GM23338 (cell line): ENCODE measurements at regions not wholly inside any gene's neighbourhood (a gene's known extent, or its start where the extent isn't known, plus 50 kb on each side); places are given as distances from the start of the nearest gene placed in this dataset.

Experiments
- ATAC-seq: fragments of 200-7000 bp; cut with Tn5 transposase; 3 replicates; pipeline ENCODE4 v1.9.1; 2020
- DNase-seq: peaks from one replicate; pipeline ENCODE4 v3.0.0-alpha.2; 2015; ENCODE audit warnings: low spot score
- H2AFZ ChIP-seq: fragments of 200-600 bp; sonication (generic); 2 replicates; pipeline ENCODE4 v1.8.0; 2016; ENCODE audit warnings: antibody characterized with exemption, mild to moderate bottlenecking, moderate library complexity
- H3F3A ChIP-seq: fragments of 200-600 bp; sonication (generic); replicated peaks from 2 replicates; pipeline ENCODE4 v1.8.0; 2017; ENCODE audit warnings: antibody characterized with exemption, mixed run types, low read depth
- H3K27ac ChIP-seq: fragments of 200-600 bp; sonication (generic); 2 replicates; pipeline ENCODE4 v1.6.1; 2016; ENCODE audit warnings: low read depth
- H3K27me3 ChIP-seq: fragments of 200-600 bp; sonication (generic); 2 replicates; pipeline ENCODE4 v1.8.0; 2016; ENCODE audit warnings: mild to moderate bottlenecking, mixed run types, moderate library complexity; ENCODE audit not compliant: insufficient read depth
- H3K36me3 ChIP-seq: fragments of 200-600 bp; sonication (generic); 2 replicates; pipeline ENCODE4 v1.8.0; 2016; ENCODE audit warnings: mild to moderate bottlenecking; ENCODE audit not compliant: insufficient read depth
- H3K4me1 ChIP-seq: fragments of 200-600 bp; sonication (generic); 2 replicates; pipeline ENCODE4 v1.8.0; 2016; ENCODE audit warnings: mild to moderate bottlenecking, moderate library complexity; ENCODE audit not compliant: insufficient read depth
- H3K4me2 ChIP-seq: fragments of 200-600 bp; sonication (generic); 2 replicates; pipeline ENCODE4 v1.7.1; 2017; ENCODE audit warnings: mixed run types
- H3K4me3 ChIP-seq: fragments of 200-600 bp; sonication (generic); 2 replicates; pipeline ENCODE4 v1.6.1; 2016; ENCODE audit warnings: mixed run types
- H3K79me2 ChIP-seq: fragments of 200-600 bp; sonication (generic); replicated peaks from 2 replicates; pipeline ENCODE4 v1.8.0; 2017; ENCODE audit warnings: mild to moderate bottlenecking; ENCODE audit not compliant: insufficient read depth
- H3K9me2 ChIP-seq: fragments of 200-600 bp; sonication (generic); 2 replicates; pipeline ENCODE4 v1.8.0; 2017; ENCODE audit not compliant: insufficient read depth
- H4K20me1 ChIP-seq: fragments of 200-600 bp; sonication (generic); replicated peaks from 2 replicates; pipeline ENCODE4 v1.8.0; 2017; ENCODE audit warnings: mild to moderate bottlenecking; ENCODE audit not compliant: insufficient read depth
- H3K27ac Mint-ChIP-seq: 2 replicates; pipeline ENCODE4 v1.8.0; 2020; ENCODE audit warnings: inconsistent platforms, mild to moderate bottlenecking, moderate library complexity, mixed read lengths
- H3K27me3 Mint-ChIP-seq: 3 replicates; pipeline ENCODE4 v1.8.0; 2022; ENCODE audit warnings: low read depth, mild to moderate bottlenecking, moderate library complexity, mixed read lengths, inconsistent platforms; ENCODE audit not compliant: insufficient read depth, poor library complexity
- H3K36me3 Mint-ChIP-seq: 3 replicates; pipeline ENCODE4 v1.8.0; 2021; ENCODE audit warnings: low read depth, mild to moderate bottlenecking, inconsistent platforms, moderate library complexity, mixed read lengths
- H3K4me1 Mint-ChIP-seq: 3 replicates; pipeline ENCODE4 v1.8.0; 2020; ENCODE audit warnings: mild to moderate bottlenecking, inconsistent platforms, mixed read lengths
- H3K4me3 Mint-ChIP-seq: 3 replicates; pipeline ENCODE4 v1.8.0; 2021; ENCODE audit warnings: moderate library complexity, mild to moderate bottlenecking, inconsistent platforms, mixed read lengths
- H3K9me3 Mint-ChIP-seq: 3 replicates; pipeline ENCODE4 v1.8.0; 2020; ENCODE audit warnings: moderate library complexity, mild to moderate bottlenecking, inconsistent platforms, mixed read lengths
- CREB1 ChIP-seq: fragments of 250-450 bp; sonication (Bioruptor Pico); IDR thresholded peaks from 2 replicates; pipeline ENCODE4 v1.5.0; 2020; ENCODE audit warnings: low read depth, mild to moderate bottlenecking, moderate library complexity
- CTCF ChIP-seq, 2 experiments: fragments of 200-600 bp in 1 of 2; sonication (generic) in 1 of 2; conservative IDR thresholded peaks; 2 replicates each; pipeline versions ENCODE4 v1.5.1 to v1.6.1; 2016 to 2017; ENCODE audit warnings: antibody characterized with exemption in 2 of 2, low read depth in 2 of 2, mild to moderate bottlenecking in 2 of 2, moderate library complexity in 1 of 2
- EZH2 ChIP-seq: fragments of 200-600 bp; sonication (generic); IDR thresholded peaks from one replicate; pipeline ENCODE4 v1.8.0; 2017; ENCODE audit warnings: antibody characterized with exemption, mild to moderate bottlenecking, low read depth; ENCODE audit not compliant: unreplicated experiment
- EZH2phosphoT487 ChIP-seq: fragments of 200-600 bp; sonication (generic); IDR thresholded peaks from one replicate; pipeline ENCODE4 v1.8.1; 2018; ENCODE audit warnings: antibody characterized with exemption; ENCODE audit not compliant: unreplicated experiment
- JUNB ChIP-seq: IDR thresholded peaks from one replicate; pipeline ENCODE4 v1.6.1; 2016; ENCODE audit warnings: antibody characterized with exemption; ENCODE audit not compliant: unreplicated experiment
- POLR2AphosphoS5 ChIP-seq: IDR thresholded peaks from 2 replicates; pipeline ENCODE4 v1.6.1; 2016; ENCODE audit warnings: antibody characterized with exemption, low read depth
- STAT1 ChIP-seq: IDR thresholded peaks from one replicate; pipeline ENCODE4 v1.6.1; 2016; ENCODE audit warnings: antibody characterized with exemption; ENCODE audit not compliant: unreplicated experiment
- TF ChIP-seq, protein P1 (sequence below): fragments of 250-450 bp; sonication (Bioruptor Pico); IDR thresholded peaks from 2 replicates; pipeline ENCODE4 v1.5.0; 2020; ENCODE audit warnings: mild to moderate bottlenecking, moderate library complexity

DNA sequence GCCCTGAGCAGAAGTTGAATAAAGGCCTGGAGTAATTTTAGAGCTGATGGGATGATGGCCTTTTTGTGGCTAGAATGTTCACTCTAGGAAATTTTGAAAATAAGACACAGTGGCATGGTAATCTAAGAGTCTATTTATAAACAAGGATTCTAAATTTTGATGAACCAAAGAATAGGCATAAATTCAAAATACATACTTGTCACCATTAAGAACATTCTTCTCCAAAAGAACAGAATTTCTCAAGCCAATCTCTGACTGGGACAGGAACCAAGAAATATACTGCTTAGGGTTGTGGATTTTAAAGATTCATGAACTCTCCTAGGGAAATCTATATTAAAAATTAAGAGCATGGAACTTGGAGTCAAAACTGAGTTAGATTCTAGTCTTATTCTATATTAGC is 98.2 kb upstream of the SETBP1 start (continued):
- no peak for TF ChIP-seq CTCF (conservative IDR thresholded peaks at IDR 0.05; ENCODE audit: low read depth in 2 of 2)

DNA sequence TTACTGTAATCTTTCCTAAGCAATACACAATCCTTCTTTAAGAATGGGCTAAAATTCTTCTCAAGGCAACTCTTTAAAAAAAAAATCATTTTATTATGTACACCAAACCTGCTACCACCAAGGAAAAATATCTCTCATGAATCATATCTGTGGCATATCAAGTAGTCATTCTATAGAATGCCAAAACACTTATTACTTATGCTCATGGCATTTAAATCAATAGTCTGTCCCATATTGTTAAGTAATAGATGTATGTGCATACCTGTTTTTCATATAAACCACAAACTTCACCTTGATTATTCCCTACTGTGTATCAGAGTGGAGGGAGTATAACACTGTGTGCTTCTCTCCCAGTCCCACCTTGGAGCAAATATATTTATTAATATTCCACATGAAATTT is 95.8 kb upstream of the SETBP1 start:
- Histone ChIP-seq H3K79me2 (no peaks in the 10 kb centered on the region), H3K27ac (no peak overlapping the region), H4K20me1 (no peaks in the 10 kb centered on the region), H3F3A (no peaks in the 10 kb centered on the region), H3K9me2 (no peaks in the 10 kb centered on the region), H3K4me1 (no peaks in the 10 kb centered on the region), H3K4me3 (no peak overlapping the region), H3K4me2 (no peak overlapping the region), H3K27me3 (no peaks in the 10 kb centered on the region), H2AFZ (no peak overlapping the region), H3K36me3 (no peaks in the 10 kb centered on the region)
- Mint-ChIP-seq H3K4me1 (no peaks in the 10 kb centered on the region), H3K27me3 (no peaks in the 10 kb centered on the region), H3K27ac (no peak overlapping the region), H3K36me3 (no peaks in the 10 kb centered on the region), H3K4me3 (no peak overlapping the region), H3K9me3 (no peaks in the 10 kb centered on the region)
- TF ChIP-seq CREB1 (CRISPR knock-in tag): no peak
- TF ChIP-seq STAT1: no peak
- no peak for TF ChIP-seq EZH2
- TF ChIP-seq, protein P1, sequence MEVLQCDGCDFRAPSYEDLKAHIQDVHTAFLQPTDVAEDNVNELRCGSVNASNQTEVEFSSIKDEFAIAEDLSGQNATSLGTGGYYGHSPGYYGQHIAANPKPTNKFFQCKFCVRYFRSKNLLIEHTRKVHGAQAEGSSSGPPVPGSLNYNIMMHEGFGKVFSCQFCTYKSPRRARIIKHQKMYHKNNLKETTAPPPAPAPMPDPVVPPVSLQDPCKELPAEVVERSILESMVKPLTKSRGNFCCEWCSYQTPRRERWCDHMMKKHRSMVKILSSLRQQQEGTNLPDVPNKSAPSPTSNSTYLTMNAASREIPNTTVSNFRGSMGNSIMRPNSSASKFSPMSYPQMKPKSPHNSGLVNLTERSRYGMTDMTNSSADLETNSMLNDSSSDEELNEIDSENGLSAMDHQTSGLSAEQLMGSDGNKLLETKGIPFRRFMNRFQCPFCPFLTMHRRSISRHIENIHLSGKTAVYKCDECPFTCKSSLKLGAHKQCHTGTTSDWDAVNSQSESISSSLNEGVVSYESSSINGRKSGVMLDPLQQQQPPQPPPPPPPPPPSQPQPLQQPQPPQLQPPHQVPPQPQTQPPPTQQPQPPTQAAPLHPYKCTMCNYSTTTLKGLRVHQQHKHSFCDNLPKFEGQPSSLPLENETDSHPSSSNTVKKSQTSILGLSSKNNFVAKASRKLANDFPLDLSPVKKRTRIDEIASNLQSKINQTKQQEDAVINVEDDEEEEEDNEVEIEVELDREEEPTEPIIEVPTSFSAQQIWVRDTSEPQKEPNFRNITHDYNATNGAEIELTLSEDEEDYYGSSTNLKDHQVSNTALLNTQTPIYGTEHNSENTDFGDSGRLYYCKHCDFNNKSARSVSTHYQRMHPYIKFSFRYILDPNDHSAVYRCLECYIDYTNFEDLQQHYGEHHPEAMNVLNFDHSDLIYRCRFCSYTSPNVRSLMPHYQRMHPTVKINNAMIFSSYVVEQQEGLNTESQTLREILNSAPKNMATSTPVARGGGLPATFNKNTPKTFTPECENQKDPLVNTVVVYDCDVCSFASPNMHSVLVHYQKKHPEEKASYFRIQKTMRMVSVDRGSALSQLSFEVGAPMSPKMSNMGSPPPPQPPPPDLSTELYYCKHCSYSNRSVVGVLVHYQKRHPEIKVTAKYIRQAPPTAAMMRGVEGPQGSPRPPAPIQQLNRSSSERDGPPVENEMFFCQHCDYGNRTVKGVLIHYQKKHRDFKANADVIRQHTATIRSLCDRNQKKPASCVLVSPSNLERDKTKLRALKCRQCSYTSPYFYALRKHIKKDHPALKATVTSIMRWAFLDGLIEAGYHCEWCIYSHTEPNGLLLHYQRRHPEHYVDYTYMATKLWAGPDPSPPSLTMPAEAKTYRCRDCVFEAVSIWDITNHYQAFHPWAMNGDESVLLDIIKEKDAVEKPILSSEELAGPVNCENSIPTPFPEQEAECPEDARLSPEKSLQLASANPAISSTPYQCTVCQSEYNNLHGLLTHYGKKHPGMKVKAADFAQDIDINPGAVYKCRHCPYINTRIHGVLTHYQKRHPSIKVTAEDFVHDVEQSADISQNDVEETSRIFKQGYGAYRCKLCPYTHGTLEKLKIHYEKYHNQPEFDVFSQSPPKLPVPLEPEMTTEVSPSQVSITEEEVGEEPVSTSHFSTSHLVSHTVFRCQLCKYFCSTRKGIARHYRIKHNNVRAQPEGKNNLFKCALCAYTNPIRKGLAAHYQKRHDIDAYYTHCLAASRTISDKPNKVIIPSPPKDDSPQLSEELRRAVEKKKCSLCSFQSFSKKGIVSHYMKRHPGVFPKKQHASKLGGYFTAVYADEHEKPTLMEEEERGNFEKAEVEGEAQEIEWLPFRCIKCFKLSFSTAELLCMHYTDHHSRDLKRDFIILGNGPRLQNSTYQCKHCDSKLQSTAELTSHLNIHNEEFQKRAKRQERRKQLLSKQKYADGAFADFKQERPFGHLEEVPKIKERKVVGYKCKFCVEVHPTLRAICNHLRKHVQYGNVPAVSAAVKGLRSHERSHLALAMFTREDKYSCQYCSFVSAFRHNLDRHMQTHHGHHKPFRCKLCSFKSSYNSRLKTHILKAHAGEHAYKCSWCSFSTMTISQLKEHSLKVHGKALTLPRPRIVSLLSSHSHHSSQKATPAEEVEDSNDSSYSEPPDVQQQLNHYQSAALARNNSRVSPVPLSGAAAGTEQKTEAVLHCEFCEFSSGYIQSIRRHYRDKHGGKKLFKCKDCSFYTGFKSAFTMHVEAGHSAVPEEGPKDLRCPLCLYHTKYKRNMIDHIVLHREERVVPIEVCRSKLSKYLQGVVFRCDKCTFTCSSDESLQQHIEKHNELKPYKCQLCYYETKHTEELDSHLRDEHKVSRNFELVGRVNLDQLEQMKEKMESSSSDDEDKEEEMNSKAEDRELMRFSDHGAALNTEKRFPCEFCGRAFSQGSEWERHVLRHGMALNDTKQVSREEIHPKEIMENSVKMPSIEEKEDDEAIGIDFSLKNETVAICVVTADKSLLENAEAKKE (CRISPR knock-in tag): no peak
- TF ChIP-seq POLR2AphosphoS5: no peak
- no peak for TF ChIP-seq JUNB
- no peak for TF ChIP-seq EZH2phosphoT487
- ATAC-seq (no peak), DNase-seq (no peak)
